Stimulated activated CD4-positive, alpha-beta T cell treated with anti-CD3 and anti-CD28 coated beads, Interleukin-4, amount 100 ng/mL, for 48 hours (primary cell): ENCODE measurements at regions not wholly inside any gene's neighbourhood (a gene's known extent, or its start where the extent isn't known, plus 50 kb on each side); places are given as distances from the start of the nearest gene placed in this dataset.
"Not testable (repeated sequence)": the region's sequence is repeated elsewhere in the genome, so short reads cannot be mapped to it uniquely, and the experiment has no call there.

Source experiments
- DNase-seq, 2 donors: peaks; one replicate each; pipeline ENCODE4 v3.0.0-alpha.2; 2020; ENCODE audit warnings: low read depth in 2 of 2

DNA sequence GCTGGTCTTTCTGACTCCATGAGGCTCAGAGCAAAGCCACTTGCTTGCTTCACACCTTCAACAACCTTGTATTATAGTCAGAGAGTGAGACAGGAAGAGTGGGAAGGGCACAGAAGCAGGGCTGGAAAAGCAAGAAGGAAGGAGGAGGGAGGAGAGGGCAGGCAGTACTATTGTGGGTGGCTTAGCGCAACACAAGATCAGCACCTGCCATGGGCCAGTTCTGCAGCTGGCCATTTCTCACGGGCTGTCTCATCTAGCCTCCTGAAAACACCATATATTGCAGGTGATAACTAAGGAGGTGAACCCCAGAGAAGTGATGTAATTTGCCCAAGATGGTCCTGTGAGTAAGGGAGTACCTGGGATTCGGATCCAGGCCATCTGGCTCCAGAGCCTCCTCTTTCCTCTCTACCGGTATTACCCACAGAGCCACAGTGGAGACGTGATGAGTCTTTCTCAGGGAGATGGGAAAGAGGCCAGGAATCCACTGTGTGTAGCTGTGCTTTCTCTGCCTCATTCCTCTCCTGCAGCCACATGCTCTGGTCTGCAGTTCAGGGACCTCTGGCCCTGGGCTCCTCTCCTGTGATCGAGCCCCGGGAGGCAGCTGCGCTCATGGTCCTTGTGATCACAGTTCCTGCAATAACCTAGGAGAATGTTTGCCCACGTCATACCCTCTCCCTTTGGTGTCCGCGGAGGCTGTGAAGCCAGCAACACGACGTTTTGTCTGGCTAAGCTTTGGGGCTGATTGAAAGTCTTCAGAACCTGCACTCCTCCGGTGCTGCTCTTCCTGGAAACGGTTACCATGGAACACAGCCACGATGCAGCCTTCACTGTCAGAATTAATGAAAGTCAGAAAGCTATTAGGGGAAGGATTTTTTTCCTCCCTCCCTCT is 178.1 kb upstream of the CCL2 start:
- no peak for DNase-seq

DNA sequence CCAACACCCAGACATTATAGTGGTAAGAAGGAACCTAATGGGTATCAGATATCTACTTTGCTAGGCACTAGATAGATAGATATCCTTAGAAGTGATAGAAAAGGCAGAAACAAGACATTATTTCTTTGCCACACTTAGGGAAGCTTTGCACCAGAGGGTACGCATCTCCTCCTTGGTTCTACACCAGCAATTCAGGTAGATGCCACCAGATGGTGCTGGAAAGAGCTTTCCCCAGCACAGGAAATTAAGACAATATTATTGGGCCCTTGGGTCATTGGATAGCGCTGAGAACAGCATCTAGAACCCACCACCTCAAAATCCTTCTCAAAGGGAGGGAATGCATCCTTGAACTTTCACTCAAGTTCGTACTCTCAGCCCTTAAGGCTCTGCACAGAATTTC is 173.8 kb upstream of the CCL2 start:
- DNase-seq: no peak

DNA sequence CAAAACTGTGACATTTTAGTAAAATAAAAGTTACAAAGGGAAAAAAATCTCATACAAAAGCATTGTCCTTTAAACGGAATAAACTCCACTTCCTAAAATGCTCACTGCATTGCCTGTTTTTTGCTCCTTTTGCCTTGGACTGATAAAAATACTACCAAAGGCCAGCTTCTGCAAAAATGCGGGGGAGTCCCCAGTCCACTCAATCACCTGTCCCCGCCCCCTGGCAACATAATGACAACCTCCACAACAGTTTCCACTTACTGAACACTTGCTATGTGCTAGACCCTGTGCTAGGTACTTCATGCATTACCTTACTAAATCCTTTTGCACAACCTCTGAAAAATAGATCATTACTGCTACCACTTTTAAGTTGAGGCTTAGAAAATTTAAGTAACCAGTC is 172.7 kb upstream of the CCL2 start:
- DNase-seq: no peak

DNA sequence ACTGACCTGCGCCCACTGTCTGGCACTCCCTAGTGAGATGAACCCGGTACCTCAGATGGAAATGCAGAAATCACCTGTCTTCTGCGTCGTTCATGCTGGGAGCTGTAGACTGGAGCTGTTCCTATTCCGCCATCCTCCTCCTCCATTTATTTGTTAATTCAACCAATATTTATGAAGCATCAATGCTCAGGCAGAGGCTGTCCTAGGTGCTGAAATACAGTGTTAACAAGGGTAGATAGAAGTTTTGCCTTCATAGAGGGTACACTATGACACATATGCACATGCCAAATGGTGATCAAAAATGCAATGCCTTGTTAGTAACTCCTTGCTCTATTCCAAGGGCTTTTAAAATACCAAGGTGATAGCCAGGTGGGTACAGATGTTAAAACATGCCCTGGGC is 166.0 kb upstream of the CCL2 start:
- not testable (repeated sequence) for DNase-seq

DNA sequence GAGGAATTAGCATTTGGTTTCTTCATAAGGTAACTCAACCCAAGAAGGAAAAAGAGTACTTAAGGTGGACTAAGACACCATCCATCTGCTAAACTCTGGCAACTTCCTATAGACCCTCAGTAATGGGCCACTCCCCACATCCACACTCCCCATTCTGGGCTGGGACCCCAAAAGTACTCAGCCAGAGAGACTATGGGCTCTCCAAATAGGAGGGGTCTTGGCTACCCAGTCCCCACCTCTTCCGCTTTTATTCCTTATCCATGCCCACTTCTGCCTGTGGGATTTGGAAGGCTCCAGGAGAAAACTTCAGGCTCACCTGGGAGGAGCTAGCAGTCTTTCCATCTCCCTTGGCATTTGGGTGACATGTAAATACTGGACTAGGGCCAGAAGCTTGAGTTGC is 164.5 kb upstream of the CCL2 start:
- no peak for DNase-seq

DNA sequence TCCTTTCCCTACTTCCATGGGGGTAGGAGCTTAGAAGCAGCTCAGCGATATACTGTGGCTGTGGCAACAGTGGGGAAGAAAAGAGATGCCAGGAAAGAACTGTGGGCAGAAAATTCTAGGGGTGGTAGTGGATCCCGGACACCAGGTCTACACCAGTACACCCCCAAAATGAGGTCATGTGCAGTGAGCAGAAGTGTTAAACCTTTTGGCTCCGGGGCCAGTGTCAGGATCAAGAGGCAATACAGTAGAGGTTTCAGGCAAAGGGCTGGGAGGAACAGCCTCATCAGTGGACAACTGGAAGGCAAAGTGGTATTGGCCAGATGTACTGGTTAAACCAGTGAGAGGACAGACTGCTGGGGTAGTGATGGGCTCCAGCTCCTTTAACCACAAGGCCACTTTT is 163.1 kb upstream of the CCL2 start:
- DNase-seq: no peak

DNA sequence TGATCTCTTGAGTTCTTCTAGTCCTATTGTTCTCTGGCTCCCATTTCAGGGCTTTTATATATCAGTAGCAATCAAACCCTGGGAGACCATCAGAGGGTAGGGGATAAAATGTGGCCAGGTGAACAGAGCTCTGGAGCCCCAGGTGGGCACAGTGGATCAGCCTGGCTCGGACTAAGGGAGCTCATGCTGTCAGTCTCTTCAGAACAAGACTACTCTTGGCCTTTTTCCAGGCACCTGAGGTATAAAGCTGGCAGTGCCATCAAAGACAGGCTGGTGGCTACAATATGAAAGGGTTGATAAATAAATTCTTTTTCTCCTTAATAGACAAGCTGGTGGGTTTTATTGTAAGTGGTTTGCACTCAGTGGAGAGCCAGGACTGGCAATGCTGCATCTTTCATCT is 160.0 kb upstream of the CCL2 start:
- DNase-seq: no peak

DNA sequence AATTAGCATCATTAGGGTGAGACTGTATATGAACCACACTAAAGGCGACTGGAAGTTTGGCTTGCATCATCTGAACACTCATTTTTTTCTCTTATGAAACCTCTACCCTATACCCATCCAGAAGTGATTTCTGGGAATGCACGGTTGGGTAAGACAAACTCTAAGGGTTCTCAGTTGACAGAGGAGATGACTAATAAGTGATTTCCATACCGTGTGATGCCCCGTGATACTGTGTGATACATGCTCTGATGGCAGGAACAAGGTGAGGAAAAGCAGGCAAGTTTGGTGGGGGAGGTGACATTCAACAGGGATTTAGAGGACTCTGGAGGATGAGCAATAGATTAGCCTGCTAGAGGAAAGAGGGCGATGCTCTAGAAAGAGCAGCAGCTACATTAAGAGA is 156.4 kb upstream of the CCL2 start:
- DNase-seq: no peak

DNA sequence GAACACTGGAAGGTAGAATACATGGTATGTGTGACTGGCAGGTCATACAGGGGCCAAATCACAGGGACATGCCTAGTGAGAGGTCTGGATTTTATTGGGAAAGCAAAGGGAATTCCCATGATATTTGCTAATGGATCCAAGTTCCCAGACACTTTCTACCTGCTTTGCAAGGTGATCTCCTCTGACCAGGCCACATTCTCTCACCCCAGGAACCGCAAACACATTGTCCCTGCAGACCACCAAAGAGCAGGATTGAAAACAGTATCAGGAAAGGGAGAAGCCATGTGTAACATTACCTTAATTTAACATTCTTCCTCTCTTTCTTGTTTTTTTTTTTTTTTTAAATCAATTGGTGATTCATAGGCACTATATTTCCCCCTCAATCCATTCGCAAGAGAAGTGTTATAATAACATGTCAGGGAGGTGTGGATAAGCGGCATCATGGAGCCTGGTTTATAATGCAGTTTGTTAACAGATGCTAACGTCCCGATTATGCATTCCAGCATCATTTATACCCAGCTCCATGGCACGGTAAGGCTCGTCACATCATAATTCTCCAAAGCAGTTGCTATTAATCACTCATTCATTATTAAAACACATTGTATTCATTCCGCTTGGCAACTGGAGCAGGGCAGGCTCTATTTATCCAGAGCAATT is 155.1 kb upstream of the CCL2 start:
- DNase-seq: no peak

DNA sequence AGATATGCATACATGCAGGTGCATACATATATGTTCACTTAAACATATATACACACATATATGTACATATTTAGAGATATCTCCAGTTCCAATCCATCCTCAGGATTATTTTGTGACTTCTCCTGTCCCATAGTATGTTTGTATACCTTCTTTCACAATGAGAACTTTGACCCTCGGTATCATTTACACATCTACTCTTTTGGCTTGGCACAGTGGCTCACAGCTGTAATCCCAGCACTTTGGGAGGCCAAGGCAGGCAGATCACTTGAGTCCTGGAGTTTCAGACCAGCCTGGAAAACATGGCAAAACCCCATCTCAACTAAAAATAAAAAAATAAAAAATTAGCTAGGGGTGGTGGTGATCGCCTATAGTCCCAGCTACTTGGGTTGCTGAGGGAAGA is 148.1 kb upstream of the CCL2 start:
- DNase-seq: no peak

DNA sequence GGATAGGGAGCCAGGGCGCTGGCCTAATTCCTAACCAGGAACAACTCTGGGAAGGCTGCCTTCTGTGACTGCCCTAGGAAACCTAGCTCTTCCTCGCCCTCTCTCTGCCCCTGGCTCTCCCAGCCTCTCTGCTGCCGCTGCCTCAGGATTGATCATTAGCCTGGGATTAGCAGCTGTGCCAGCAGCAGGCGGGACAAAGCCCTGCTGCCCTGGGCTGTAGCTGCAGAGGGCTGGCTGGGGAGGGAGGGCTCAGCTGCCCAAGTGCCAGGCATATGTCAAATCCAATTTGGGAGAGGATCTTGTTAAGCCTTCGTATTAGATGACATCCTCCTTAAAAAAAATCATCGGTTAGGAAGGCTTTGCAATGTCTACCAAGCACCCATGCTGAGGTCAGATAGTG is 144.8 kb upstream of the CCL2 start:
- DNase-seq: no peak

DNA sequence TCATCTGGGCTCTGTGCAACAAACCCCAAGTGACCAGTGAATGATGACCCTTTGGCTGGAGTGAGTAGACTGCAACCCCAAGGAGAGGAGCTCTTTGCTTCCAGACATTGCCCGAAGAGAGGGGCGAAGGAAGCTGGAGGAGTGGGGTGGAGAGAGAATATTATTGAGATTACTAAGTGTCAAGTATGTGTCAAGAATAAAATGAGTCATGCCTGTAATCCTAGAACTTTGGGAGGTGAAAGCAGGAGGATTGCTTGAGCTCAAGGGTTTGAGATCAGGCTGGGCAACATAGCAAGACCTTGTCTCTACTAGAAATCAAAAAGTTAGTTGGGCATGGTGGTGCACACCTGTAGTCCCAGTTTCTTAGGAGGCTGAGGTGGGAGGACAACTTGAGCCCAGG is 142.0 kb upstream of the CCL2 start:
- no peak for DNase-seq

DNA sequence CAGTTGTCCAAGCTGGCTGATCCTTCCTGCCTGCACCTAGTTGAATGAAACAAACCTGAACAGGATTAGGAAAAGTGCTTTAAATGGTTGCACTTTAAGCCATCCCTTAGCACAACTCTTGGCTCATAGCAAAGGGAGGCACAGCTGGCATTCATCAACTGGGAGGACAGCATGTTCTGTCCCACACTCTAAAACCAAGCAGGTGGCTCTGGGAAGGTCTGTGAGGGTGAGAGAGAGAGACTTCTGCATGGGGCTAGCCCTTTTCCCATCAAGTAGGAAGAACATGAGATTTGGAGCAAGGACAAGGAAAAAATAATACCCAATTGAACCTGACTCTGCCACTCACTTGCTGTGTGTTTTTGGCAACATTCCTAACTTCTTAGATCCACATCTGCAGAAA is 140.9 kb upstream of the CCL2 start:
- no peak for DNase-seq

DNA sequence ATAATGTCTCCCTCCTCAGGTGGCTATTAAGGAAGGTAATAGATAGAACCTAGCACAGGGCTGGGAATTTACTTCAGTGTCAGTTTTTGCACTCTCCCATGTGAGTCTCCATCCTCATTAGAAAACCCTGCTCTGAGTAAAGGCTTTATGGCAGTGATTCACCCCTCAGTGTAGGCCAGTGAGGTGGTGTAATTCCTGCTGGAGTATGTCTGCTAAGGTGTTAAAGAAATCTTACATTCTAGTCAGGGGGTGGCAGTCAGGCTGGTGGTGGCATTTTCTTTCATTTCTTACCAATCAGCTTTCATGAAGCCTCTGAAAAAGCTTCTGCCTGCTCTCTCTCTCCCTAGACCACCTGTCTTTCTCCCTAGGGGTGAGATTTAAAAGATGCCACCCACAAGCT is 138.8 kb upstream of the CCL2 start:
- no peak for DNase-seq

DNA sequence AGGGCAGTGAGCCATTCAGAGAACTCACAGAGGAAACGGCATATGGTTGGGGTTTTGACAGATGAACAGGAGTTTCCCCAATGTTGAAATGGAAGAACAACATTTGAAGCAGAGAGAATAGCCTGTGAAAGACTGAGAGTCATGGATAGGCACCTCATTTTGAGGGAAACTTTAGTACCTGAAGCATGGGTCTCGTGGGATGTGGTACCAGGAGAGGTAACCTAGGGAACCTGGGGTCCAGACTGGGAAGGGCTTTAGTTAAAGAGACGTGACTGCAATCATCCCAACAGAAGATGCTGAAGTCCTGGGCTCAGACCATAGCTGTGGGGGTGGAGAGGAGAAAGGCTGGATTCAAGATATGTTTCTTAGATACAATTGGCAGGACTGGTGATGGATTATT is 137.8 kb upstream of the CCL2 start:
- DNase-seq: no peak

DNA sequence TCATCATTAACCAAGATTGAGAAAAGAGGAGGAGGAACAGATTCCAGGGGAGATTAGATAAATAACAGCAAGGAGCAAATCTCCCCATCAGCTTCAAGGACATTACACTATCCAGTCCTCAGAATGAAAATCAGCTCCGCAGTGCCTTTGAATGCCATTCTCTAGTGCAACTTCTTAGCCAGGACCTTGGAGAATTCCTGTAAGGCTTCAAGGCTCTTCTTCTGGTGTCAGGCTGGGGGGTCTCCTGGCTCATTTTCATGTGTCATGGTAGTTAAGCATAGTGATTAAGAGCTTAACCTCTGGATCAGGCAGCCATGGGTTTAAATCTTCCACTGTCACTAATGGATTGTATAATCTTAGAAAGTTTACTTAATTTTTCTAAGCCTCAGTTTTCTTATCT is 137.3 kb upstream of the CCL2 start:
- DNase-seq: no peak

DNA sequence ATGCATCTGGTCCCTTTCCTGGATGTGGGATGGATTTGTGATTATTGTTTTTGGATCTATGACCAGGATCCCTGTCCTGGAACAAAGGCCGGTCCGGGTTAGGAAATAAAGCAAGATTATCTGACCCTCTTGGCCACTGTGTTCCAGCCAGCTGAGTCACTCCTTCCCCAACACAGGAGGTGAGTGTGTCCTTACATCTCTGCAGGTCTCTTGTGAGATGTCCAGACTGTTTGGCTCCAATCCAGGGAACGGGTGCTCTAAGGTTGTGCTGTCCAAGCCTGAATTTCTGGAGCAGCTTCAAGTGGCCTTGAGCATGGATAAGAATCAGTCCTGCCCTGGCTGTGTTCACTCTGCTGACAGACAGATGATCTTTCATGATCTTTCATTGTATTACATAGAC is 136.5 kb upstream of the CCL2 start:
- no peak for DNase-seq

DNA sequence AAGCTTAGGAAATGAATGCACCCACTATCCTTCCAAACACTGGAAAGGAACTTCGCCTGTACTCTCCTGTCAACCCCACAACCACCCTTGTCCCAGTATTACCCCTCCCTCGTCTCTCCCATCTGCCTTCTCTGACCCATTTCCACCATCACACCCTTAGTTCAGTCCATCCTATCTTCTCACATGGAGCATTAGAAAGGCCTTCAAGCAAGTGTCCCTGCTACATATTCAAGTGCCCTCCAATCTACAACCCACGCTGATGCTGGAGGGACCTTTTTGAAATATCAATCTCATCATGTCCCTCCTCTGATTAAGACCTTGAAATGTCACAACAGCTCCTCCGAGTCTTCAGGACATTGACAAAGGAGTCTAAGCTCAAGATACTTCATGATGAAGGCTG is 133.8 kb upstream of the CCL2 start:
- DNase-seq: no peak

DNA sequence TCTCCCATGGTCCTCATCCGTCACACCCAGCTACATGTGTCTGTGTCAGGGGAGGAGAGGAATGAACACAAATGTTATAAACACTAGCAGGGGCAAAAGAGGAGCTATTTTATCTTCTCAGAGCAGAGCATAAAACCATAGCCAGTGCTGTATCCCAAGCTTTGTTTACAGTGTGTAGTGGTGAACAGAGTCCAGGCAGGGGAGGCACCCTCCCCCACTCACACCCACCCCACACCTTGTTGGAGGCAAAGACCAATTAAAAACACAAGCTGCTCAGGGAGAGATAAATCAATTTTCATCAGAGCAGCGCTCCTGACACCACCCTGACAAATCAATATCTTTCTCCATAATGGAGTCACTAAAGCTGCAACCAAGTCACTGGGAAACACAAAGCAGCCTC is 132.6 kb upstream of the CCL2 start:
- no peak for DNase-seq

DNA sequence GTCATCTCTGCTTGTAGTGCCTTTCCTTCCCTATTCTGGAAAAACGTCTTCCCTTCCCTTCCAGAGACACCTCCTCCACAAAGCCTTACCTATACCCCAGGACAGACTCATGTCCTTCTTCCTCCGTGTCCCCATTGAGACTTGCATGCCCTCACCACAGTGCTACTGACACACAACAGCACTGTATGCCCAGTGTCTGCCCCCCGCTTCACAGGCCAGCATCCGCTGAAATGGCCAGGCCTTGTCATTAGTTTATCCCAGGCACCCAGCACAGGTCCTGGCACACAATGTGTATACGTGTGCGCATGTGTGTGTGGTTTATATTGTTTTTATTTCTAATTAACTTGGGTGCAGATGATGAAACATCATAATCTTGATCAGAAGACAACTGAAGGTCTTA is 130.1 kb upstream of the CCL2 start:
- DNase-seq: no peak

DNA sequence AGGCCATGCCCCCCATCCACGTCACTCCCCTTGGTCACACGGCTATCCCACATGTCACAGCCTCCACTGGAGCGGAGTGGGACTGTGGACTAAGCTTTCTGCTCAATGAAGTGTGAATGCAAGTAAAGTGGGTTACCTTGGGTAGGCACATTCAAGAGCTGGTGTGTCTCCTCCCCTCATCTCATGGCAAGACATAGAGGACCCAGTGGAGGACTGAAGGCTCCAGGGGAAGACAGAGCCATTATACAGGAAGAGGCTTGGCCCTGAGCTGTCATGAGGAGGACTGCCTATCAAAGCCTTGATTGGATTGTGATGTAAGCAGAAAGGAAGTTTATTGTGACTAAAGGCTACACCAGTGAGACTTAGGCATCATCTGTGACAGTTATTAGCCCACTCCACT is 129.2 kb upstream of the CCL2 start:
- DNase-seq: no peak

DNA sequence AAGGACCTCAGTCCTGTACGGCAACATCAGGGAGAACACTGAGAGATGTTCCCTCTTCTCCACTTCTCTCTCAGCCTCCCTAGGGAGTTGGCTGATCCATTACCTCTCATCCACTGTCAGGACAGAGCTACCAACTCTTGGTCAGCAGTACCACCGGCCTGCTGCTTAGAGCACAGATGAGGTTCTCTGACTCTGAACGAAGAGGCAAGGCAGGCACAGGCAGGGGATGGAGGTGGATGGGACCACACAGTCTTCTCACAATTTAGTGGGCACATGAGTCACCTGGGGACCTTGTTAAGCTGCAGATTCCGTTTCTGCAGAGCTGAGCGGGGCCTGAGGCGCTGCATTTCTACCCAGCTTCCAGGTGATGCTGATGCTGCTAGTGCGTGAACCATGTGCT is 128.6 kb upstream of the CCL2 start:
- no peak for DNase-seq

DNA sequence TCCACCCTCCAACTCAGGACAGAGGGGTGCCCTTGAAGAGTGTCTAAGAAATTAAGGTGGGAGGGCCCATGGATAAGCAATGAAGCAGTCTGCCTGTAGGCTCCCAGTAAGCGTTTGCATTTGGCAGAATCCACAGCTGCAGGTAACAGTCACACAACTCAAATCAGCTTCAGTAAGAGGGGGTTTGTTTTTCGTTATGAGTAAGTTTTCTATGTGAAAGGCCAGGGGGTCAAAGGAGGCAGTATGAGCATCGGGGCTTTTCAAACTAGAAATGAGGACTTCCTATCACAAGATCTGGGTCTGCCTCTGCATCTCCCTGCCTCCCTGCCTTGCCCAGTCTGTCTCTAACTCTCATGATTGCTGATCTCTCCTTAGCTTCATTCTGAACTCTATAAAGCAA is 128.1 kb upstream of the CCL2 start:
- no peak for DNase-seq

DNA sequence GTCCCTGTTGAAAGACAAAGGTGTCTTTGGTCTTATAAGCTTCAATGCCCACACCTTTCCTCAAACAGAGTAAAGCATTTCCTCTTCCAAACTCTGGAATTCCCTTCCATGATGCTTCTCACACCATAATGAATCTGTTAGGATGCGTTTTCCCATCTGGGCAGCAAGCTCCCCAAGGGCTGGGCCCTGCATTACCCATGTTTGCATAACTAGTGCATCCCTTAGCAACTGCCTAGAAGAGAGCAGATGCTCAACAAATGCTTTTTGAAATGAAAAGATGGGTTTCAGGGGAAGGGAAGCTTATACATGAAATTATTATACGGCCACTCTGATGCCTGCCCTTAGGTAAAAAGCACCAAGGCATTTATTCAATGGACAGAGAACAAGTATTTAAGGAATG is 124.5 kb upstream of the CCL2 start:
- no peak for DNase-seq
